H9 (cell line): ENCODE measurements at regions not wholly inside any gene's neighbourhood (a gene's known extent, or its start where the extent isn't known, plus 50 kb on each side); places are given as distances from the start of the nearest gene placed in this dataset.

Source experiments
- DNase-seq: peaks from one replicate; pipeline ENCODE4 v3.0.0-alpha.2; 2017
- H2AFZ ChIP-seq: one replicate; pipeline ENCODE4 v1.6.1; 2013; ENCODE audit warnings: mild to moderate bottlenecking, low read length, control low read depth, moderate library complexity
- H2AK5ac ChIP-seq: 2 replicates; pipeline ENCODE4 v1.6.1; 2013; ENCODE audit warnings: low read length, control low read depth, mixed read lengths; ENCODE audit not compliant: insufficient read length
- H2BK120ac ChIP-seq: one replicate; pipeline ENCODE4 v1.6.1; 2013; ENCODE audit warnings: low read depth, mild to moderate bottlenecking, low read length, control low read depth, inconsistent platforms; ENCODE audit not compliant: poor library complexity, severe bottlenecking
- H2BK12ac ChIP-seq: 2 replicates; pipeline ENCODE4 v1.6.1; 2013; ENCODE audit warnings: low read length, control low read depth, mixed read lengths, low read depth; ENCODE audit not compliant: insufficient read length
- H2BK15ac ChIP-seq: 2 replicates; pipeline ENCODE4 v1.6.1; 2013; ENCODE audit warnings: low read depth, low read length, control low read depth
- H2BK20ac ChIP-seq: one replicate; pipeline ENCODE4 v1.6.1; 2013; ENCODE audit warnings: low read depth, mild to moderate bottlenecking, low read length, control low read depth, inconsistent platforms; ENCODE audit not compliant: poor library complexity, severe bottlenecking
- H2BK5ac ChIP-seq: 2 replicates; pipeline ENCODE4 v1.6.1; 2013; ENCODE audit warnings: low read length, control low read depth, mixed read lengths; ENCODE audit not compliant: insufficient read length
- H3K14ac ChIP-seq: 2 replicates; pipeline ENCODE4 v1.6.1; 2013; ENCODE audit warnings: low read length, control low read depth; ENCODE audit not compliant: insufficient read depth
- H3K18ac ChIP-seq: 2 replicates; pipeline ENCODE4 v1.6.1; 2013; ENCODE audit warnings: low read depth, mild to moderate bottlenecking, mixed read lengths, low read length, control low read depth; ENCODE audit not compliant: insufficient read length
- H3K23ac ChIP-seq: 2 replicates; pipeline ENCODE4 v1.6.1; 2013; ENCODE audit warnings: low read length, control low read depth, mixed read lengths, low read depth; ENCODE audit not compliant: insufficient read length
- H3K23me2 ChIP-seq: 2 replicates; pipeline ENCODE4 v1.6.1; 2013; ENCODE audit warnings: low read depth, mild to moderate bottlenecking, mixed read lengths, low read length, control low read depth; ENCODE audit not compliant: insufficient read length, poor library complexity, severe bottlenecking
- H3K27ac ChIP-seq: 2 replicates; pipeline ENCODE4 v1.5.1; 2013; ENCODE audit warnings: low read length, control low read depth, mixed read lengths, low read depth; ENCODE audit not compliant: insufficient read length
- H3K27me3 ChIP-seq: 2 replicates; pipeline ENCODE4 v1.6.1; 2013; ENCODE audit warnings: low read length, control low read depth, inconsistent platforms; ENCODE audit not compliant: insufficient read depth
- H3K4ac ChIP-seq: 2 replicates; pipeline ENCODE4 v1.6.1; 2013; ENCODE audit warnings: low read depth, mild to moderate bottlenecking, control low read depth, inconsistent platforms, low read length, moderate library complexity
- H3K4me1 ChIP-seq: 2 replicates; pipeline ENCODE4 v1.6.1; 2013; ENCODE audit warnings: low read length, control low read depth, inconsistent platforms; ENCODE audit not compliant: insufficient read depth
- H3K4me2 ChIP-seq: 2 replicates; pipeline ENCODE4 v1.6.1; 2013; ENCODE audit warnings: low read length, control low read depth, mixed read lengths; ENCODE audit not compliant: insufficient read length, insufficient read depth
- H3K56ac ChIP-seq: 2 replicates; pipeline ENCODE4 v1.6.1; 2013; ENCODE audit warnings: low read depth, mild to moderate bottlenecking, mixed read lengths, low read length, control low read depth; ENCODE audit not compliant: insufficient read length
- H3K79me1 ChIP-seq: 2 replicates; pipeline ENCODE4 v1.6.1; 2013; ENCODE audit warnings: low read depth, mild to moderate bottlenecking, moderate library complexity, low read length, control low read depth, inconsistent platforms; ENCODE audit not compliant: insufficient read depth, poor library complexity, severe bottlenecking
- H3K79me2 ChIP-seq: 2 replicates; pipeline ENCODE4 v1.6.1; 2013; ENCODE audit warnings: low read length, control low read depth, inconsistent platforms; ENCODE audit not compliant: insufficient read depth
- H3K9ac ChIP-seq: 2 replicates; pipeline ENCODE4 v1.6.1; 2013; ENCODE audit warnings: low read length, control low read depth, mixed read lengths; ENCODE audit not compliant: insufficient read length; ENCODE audit errors: extremely low read depth
- H3K9me3 ChIP-seq: one replicate; pipeline ENCODE4 v1.6.1; 2013; ENCODE audit warnings: low read depth, low read length, inconsistent platforms; ENCODE audit not compliant: control insufficient read depth
- H3T11ph ChIP-seq: one replicate; pipeline ENCODE4 v1.6.1; 2013; ENCODE audit warnings: mild to moderate bottlenecking, low read length, control low read depth, inconsistent platforms
- H4K20me1 ChIP-seq: one replicate; pipeline ENCODE4 v1.6.1; 2013; ENCODE audit not compliant: control insufficient read depth, insufficient read length, insufficient read depth
- H4K5ac ChIP-seq: 2 replicates; pipeline ENCODE4 v1.6.1; 2013; ENCODE audit warnings: low read depth, mild to moderate bottlenecking, mixed read lengths, low read length, control low read depth; ENCODE audit not compliant: insufficient read length
- H4K8ac ChIP-seq: replicated peaks from 2 replicates; pipeline ENCODE4 v1.6.1; 2013; ENCODE audit warnings: low read length, control low read depth, mixed read lengths, low read depth; ENCODE audit not compliant: insufficient read length
- H4K91ac ChIP-seq: 2 replicates; pipeline ENCODE4 v1.6.1; 2013; ENCODE audit warnings: low read depth, mild to moderate bottlenecking, moderate library complexity, mixed read lengths, low read length, control low read depth; ENCODE audit not compliant: insufficient read length
- H3K27ac Mint-ChIP-seq, 3 experiments: 2 replicates in 2 of 3; 3 replicates in 1 of 3; pipeline ENCODE4 v1.8.0; 2020 to 2021; ENCODE audit warnings: mixed read lengths in 3 of 3, mild to moderate bottlenecking in 1 of 3, moderate library complexity in 1 of 3
- H3K27me3 Mint-ChIP-seq: 2 replicates; pipeline ENCODE4 v1.8.0; 2021; ENCODE audit warnings: low read depth, mild to moderate bottlenecking, moderate library complexity, mixed read lengths
- H3K36me3 Mint-ChIP-seq, 3 experiments: 2 replicates in 2 of 3; 3 replicates in 1 of 3; pipeline ENCODE4 v1.8.0; 2020 to 2021; ENCODE audit warnings: low read depth in 3 of 3, mixed read lengths in 3 of 3; ENCODE audit not compliant: insufficient read depth in 1 of 3
- H3K4me1 Mint-ChIP-seq, 2 experiments: 2 replicates each; pipeline ENCODE4 v1.8.0; 2020; ENCODE audit warnings: mixed read lengths in 2 of 2
- H3K4me3 Mint-ChIP-seq, 2 experiments: 2 replicates in 1 of 2; 3 replicates in 1 of 2; pipeline ENCODE4 v1.8.0; 2020 to 2021; ENCODE audit warnings: mild to moderate bottlenecking in 2 of 2, mixed read lengths in 2 of 2, moderate library complexity in 1 of 2
- H3K9me3 Mint-ChIP-seq, 2 experiments: 2 replicates in 1 of 2; 3 replicates in 1 of 2; pipeline ENCODE4 v1.8.0; 2020; ENCODE audit warnings: mild to moderate bottlenecking in 2 of 2, mixed read lengths in 2 of 2, moderate library complexity in 1 of 2
- CTCF ChIP-seq: fragments of 200-600 bp; sonication (generic); conservative IDR thresholded peaks from 3 replicates; pipeline ENCODE4 v1.8.0; 2021; ENCODE audit warnings: antibody characterized with exemption, mild to moderate bottlenecking
- WGBS: extraction: QIAGEN DNeasy Blood & Tissue Kit; methylation state at CpG from one replicate; pipeline ENCODE4 v1.1.7; 2013; ENCODE audit warnings: missing lambda C conversion rate, low lambda C conversion rate, mixed read lengths; ENCODE audit not compliant: insufficient read length; ENCODE audit errors: extremely low coverage; 5-methylcytosine and 5-hydroxymethylcytosine counted together

- H4K8ac ChIP-seq: no peak overlapping the region
- no peak overlapping the region for H2BK12ac ChIP-seq
- no peaks in the 10 kb centered on the region for H3K23me2 ChIP-seq
- no peak overlapping the region for H2BK20ac ChIP-seq
- H3K4me2 ChIP-seq: no peak overlapping the region
- H3K79me2 ChIP-seq: no peaks in the 10 kb centered on the region
- Mint-ChIP-seq H3K4me3 (no peak overlapping the region), H3K27ac (no peak overlapping the region), H3K27me3 (no peaks in the 10 kb centered on the region; the same call in 1 of the 2 replicates), H3K9me3 (peaks cover 0 to 3% of the 10 kb centered on the region in 2 experiments; a peak in 1 of 5 replicates), H3K36me3 (0 out of 7 replicates have a peak, but pooled peaks cover 0 to 2% (median 0%) of the 10 kb centered on the region in 3 experiments), H3K4me1 (peaks cover 7% of the 10 kb centered on the region in 2 experiments)
- no peak overlapping the region for H3K23ac ChIP-seq
- no peaks in the 10 kb centered on the region for H3K27me3 ChIP-seq
- no peak overlapping the region for H3K27ac ChIP-seq
- H3K9me3 ChIP-seq: no peaks in the 10 kb centered on the region
- no peaks in the 10 kb centered on the region for H3K79me1 ChIP-seq
- H4K5ac ChIP-seq: no peak overlapping the region
- H3K18ac ChIP-seq: no peak overlapping the region
- no peak overlapping the region for H3K4ac ChIP-seq
- DNase-seq: no peak
- H2AK5ac ChIP-seq: no peak overlapping the region
- H2BK120ac ChIP-seq: no peak overlapping the region
- TF ChIP-seq CTCF: no peak
- no peak overlapping the region for H3K56ac ChIP-seq
- no peak overlapping the region for H2BK5ac ChIP-seq
- H4K91ac ChIP-seq: no peak overlapping the region
- H2AFZ ChIP-seq: no peak overlapping the region
- H3K4me1 ChIP-seq: no peaks in the 10 kb centered on the region; the same call in 1 of the 2 replicates
- H4K20me1 ChIP-seq: no peaks in the 10 kb centered on the region
- H3K14ac ChIP-seq: no peak overlapping the region
- H3K9ac ChIP-seq: no peak overlapping the region
- no CpG with 5 or more reads among the region's 2 CpGs for whole genome bisulfite sequencing
- no peak overlapping the region for H3T11ph ChIP-seq
- no peak overlapping the region for H2BK15ac ChIP-seq
Observed at GRCh38 chr1:242670019-242670418, 145.5 kb upstream of the PLD5 start.
